ENCODE measurements at regions not wholly inside any gene's neighbourhood (a gene's known extent, or its start where the extent isn't known, plus 50 kb on each side); places are given as distances from the start of the nearest gene placed in this dataset.
"Not testable (repeated sequence)": the region's sequence is repeated elsewhere in the genome, so short reads cannot be mapped to it uniquely, and the experiment has no call there.

DNA sequence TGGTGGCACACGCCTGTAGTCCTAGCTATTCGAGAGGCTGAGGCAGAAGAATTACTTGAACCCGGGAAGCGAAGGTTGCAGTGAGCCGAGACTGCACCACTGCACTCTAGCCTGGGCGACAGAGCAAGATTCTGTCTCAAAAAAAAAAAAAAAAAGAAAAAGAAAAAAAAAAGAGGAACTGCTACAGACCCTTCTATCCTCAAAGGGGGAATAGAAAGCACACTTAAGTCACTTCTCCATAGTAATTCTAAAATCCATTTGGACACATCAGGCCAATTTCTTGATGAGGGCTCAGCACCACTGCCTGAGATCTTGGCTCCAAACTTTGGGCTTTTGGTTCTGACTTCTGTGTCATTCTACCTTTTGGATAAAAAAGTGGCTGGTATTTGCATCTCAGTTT is 694.6 kb downstream of the MTRR start:
- H3K27ac Mint-ChIP-seq, H3K4me3 Mint-ChIP-seq, H3K4me1 Mint-ChIP-seq, ATAC-seq, DNase-seq, H3K9me3 Mint-ChIP-seq, H3K27me3 Mint-ChIP-seq: not testable (repeated sequence)

GRCh38 chr5:8568858-8569257 is 699.9 kb downstream of the MTRR start:
- H3K4me1 Mint-ChIP-seq = no peaks in the 10 kb centered on the region
- H3K4me3 Mint-ChIP-seq = no peak overlapping the region
- DNase-seq (no peak), ATAC-seq (no peak)
- peaks cover 0 to 4% of the 10 kb centered on the region in 2 donors for H3K9me3 Mint-ChIP-seq
- H3K27ac Mint-ChIP-seq = no peak overlapping the region
- H3K27me3 Mint-ChIP-seq = no peaks in the 10 kb centered on the region

GRCh38 chr5:8570528-8570927 is 701.6 kb downstream of the MTRR start:
- no peak for ATAC-seq
- Mint-ChIP-seq H3K27ac (no peak overlapping the region), H3K9me3 (peaks cover 2 to 4% of the 10 kb centered on the region in 2 donors), H3K27me3 (no peaks in the 10 kb centered on the region), H3K4me3 (no peak overlapping the region), H3K4me1 (no peaks in the 10 kb centered on the region)
- no peak for DNase-seq

DNA sequence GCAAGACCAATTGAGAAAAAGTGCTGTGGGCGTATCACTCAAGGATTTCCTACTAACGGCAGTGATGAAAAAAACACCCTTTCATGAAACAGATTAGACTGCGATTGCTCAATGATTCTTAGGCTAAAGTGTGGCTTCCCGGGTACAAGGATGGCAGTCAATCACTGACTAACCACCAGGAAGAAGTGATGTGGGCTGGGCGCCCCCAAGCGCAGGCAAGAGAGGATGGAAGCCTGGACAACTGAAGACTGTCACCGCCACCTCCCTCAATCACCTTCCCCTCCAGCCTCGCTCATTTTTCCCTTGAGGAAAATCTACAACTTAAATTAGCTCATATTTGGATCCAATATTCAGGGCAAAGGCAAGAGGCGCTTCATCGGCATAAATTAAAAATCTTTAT is 707.2 kb downstream of the MTRR start:
- Mint-ChIP-seq H3K4me3 (no peak overlapping the region), H3K27ac (no peak overlapping the region), H3K4me1 (no peaks in the 10 kb centered on the region), H3K9me3 (peaks cover 0 to 11% of the 10 kb centered on the region in 2 donors), H3K27me3 (no peaks in the 10 kb centered on the region)
- ATAC-seq = no peak
- DNase-seq = no peak

DNA sequence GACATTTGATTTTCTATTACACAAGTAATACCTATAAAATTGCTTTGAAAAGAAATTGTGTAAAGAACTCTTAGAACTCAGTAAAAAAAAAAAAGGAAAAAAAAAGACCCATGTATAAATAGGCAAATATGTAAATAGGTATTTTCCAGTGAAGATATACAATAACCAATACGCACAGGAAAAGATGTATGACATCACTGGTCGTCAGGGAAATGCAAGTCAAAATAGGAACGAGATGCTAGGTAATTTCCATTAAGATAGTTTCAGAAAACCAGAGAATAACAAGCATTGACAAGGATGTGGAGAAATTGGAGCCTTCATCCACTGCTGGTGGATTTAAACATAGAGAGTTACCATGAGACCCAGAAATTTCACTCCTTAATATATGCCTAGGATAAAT is 708.8 kb downstream of the MTRR start:
- DNase-seq (no peak), ATAC-seq (no peak)
- H3K4me3 Mint-ChIP-seq = no peak overlapping the region

GRCh38 chr5:8580298-8580697 is 711.4 kb downstream of the MTRR start:
- Mint-ChIP-seq H3K27me3 (no peaks in the 10 kb centered on the region), H3K9me3 (peaks cover 0 to 24% of the 10 kb centered on the region in 2 donors), H3K4me3 (no peak overlapping the region), H3K4me1 (no peaks in the 10 kb centered on the region), H3K27ac (no peak overlapping the region)
- DNase-seq (no peak), ATAC-seq (no peak)

More for the DNA sequence above, 708.8 kb downstream of the MTRR start:
- Mint-ChIP-seq H3K27ac (no peak overlapping the region), H3K9me3 (peaks cover 0 to 17% of the 10 kb centered on the region in 2 donors), H3K27me3 (no peaks in the 10 kb centered on the region), H3K4me1 (no peaks in the 10 kb centered on the region)

DNA sequence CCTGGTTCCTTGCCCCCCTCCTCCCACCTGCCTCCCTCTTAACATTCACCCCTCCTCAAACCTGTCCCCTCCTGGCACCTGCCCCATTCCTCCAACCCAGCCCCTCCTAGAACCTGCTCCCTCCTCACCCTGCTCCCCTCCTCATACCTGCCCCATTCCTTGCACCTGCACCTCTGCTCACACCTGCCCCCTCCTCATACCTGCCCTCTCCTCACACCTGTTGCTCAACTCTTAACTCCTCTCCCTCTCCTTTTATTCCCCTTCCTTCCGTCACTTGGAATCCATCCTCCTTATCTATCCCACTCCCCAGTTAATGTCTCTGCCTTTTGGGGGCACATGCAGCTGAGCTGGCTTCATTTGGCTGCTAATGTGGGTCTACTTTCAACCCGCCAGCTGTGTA is 712.1 kb downstream of the MTRR start:
- H3K27ac Mint-ChIP-seq = no peak overlapping the region
- DNase-seq = no peak
- peaks cover 0 to 17% of the 10 kb centered on the region in 2 donors for H3K9me3 Mint-ChIP-seq
- no peaks in the 10 kb centered on the region for H3K4me1 Mint-ChIP-seq
- peak; percentile 26 for ATAC-seq
- H3K27me3 Mint-ChIP-seq = no peaks in the 10 kb centered on the region
- no peak overlapping the region for H3K4me3 Mint-ChIP-seq

DNA sequence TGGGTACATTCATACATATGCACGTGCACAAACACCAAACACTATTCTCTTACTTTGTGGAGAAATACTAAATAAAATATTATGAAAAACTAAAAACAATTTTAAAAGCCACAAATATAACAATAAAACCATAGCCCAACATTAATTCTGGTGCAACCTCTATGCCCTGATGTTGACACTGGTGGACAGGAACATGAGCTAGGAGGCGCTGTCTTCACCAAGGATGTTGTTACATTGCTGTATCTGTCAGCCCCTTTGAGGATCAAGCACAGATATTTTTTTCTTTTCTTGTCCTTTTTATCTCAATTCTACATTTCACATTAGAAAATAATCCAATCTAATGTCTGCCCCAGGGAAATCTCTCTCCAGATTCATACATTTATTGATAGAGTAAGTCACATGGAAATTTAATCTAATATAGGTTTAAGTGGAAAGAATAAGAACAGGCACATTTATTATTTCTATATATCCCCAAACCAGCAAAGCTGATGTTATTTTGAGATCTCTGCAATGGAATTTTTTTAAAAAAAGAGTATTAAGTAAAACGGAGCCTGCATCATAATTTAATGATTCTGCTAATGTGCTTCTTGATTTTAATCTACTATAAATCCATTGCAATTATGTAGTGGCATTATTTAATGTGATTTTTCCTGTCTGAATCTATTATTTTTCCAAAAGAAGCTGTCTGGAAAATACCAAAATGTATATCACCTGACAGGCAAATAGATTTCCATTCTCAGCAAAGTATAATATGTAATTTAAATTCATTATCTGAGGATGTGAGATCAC is 716.5 kb downstream of the MTRR start:
- Mint-ChIP-seq H3K4me3 (no peak overlapping the region), H3K4me1 (no peaks in the 10 kb centered on the region), H3K9me3 (peaks cover 0 to 16% of the 10 kb centered on the region in 2 donors), H3K27me3 (no peaks in the 10 kb centered on the region), H3K27ac (no peak overlapping the region)
- ATAC-seq = no peak
- DNase-seq = no peak

- H3K27me3 Mint-ChIP-seq = no peaks in the 10 kb centered on the region
- no peak overlapping the region for H3K4me3 Mint-ChIP-seq
- H3K9me3 Mint-ChIP-seq = no peaks in the 10 kb centered on the region
- ATAC-seq = no peak
- DNase-seq = no peak
- H3K27ac Mint-ChIP-seq = no peak overlapping the region
- H3K4me1 Mint-ChIP-seq = no peaks in the 10 kb centered on the region
These were observed 722.0 kb downstream of the MTRR start for GRCh38 chr5:8590959-8591358.

DNA sequence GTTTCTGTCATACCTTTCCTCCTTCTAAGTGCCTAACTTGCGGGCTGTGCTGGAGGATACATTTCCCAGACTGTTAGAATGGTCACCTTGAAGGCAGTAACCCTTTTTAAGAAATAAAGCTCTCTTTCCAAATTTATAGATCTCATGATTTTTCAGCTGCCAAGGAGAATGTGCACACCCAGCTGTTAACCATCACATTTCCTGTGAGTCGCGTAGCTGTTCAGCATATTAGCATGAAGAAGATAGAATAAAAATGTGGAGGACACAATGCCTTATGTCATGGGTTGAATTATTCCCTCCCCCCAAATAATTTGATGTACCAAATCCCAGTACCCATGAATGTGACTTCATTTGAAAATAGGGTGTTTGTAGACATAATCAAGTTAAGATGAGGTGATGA is 729.4 kb downstream of the MTRR start:
- Mint-ChIP-seq H3K27me3 (no peaks in the 10 kb centered on the region), H3K9me3 (no peaks in the 10 kb centered on the region), H3K4me3 (no peak overlapping the region), H3K4me1 (no peaks in the 10 kb centered on the region), H3K27ac (no peak overlapping the region)
- DNase-seq (no peak), ATAC-seq (no peak)

- H3K4me3 Mint-ChIP-seq = no peak overlapping the region
These were observed 730.0 kb downstream of the MTRR start for GRCh38 chr5:8598996-8599395.

GRCh38 chr5:8600843-8601242 is 731.9 kb downstream of the MTRR start:
- no peak for ATAC-seq
- no peaks in the 10 kb centered on the region for H3K9me3 Mint-ChIP-seq
- no peaks in the 10 kb centered on the region for H3K4me1 Mint-ChIP-seq
- H3K27me3 Mint-ChIP-seq = no peaks in the 10 kb centered on the region
- DNase-seq = no peak
- no peak overlapping the region for H3K27ac Mint-ChIP-seq
- H3K4me3 Mint-ChIP-seq = no peak overlapping the region

More at GRCh38 chr5:8598996-8599395, 730.0 kb downstream of the MTRR start:
- DNase-seq = no peak
- Mint-ChIP-seq H3K27ac (no peak overlapping the region), H3K4me1 (no peaks in the 10 kb centered on the region), H3K9me3 (no peaks in the 10 kb centered on the region), H3K27me3 (no peaks in the 10 kb centered on the region)
- no peak for ATAC-seq

- H3K9me3 Mint-ChIP-seq = no peaks in the 10 kb centered on the region
- no peak overlapping the region for H3K27ac Mint-ChIP-seq
These were observed 732.9 kb downstream of the MTRR start for GRCh38 chr5:8601831-8602354.

GRCh38 chr5:8606231-8606630 is 737.3 kb downstream of the MTRR start:
- Mint-ChIP-seq H3K27ac (no peak overlapping the region), H3K4me1 (no peaks in the 10 kb centered on the region), H3K27me3 (no peaks in the 10 kb centered on the region), H3K9me3 (no peaks in the 10 kb centered on the region), H3K4me3 (no peak overlapping the region)
- ATAC-seq (no peak), DNase-seq (no peak)

More at GRCh38 chr5:8601831-8602354, 732.9 kb downstream of the MTRR start:
- Mint-ChIP-seq H3K4me3 (no peak overlapping the region), H3K4me1 (no peaks in the 10 kb centered on the region), H3K27me3 (no peaks in the 10 kb centered on the region)
- DNase-seq (no peak), ATAC-seq (no peak)

DNA sequence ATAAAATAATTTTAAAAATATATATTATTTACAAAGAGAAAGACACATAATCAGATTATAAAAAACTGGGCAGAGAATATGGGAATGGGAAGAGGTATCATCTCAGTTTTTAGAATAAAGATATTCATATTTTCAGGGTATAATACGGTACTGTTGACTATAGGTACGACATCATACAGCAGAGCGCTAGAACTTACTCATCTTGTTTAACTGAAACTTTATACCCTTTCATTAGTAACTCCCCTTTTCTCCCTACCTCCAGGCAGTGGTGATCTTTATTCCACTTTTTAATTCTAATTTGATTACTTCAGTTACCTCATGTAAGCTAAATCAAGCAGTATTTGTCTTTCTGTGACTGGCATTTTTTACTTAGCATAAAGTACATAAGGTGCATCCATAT is 742.1 kb downstream of the MTRR start:
- H3K27ac Mint-ChIP-seq = no peak overlapping the region
- no peak for ATAC-seq
- H3K27me3 Mint-ChIP-seq = no peaks in the 10 kb centered on the region
- no peaks in the 10 kb centered on the region for H3K4me1 Mint-ChIP-seq
- DNase-seq = no peak
- H3K9me3 Mint-ChIP-seq = peaks cover 13 to 15% of the 10 kb centered on the region in 2 donors
- H3K4me3 Mint-ChIP-seq = no peak overlapping the region

- Mint-ChIP-seq H3K4me3 (no peak overlapping the region), H3K27ac (no peak overlapping the region), H3K9me3 (peaks cover 13 to 15% of the 10 kb centered on the region in 2 donors), H3K27me3 (no peaks in the 10 kb centered on the region), H3K4me1 (no peaks in the 10 kb centered on the region)
- no peak for ATAC-seq
- no peak for DNase-seq
These were observed 744.2 kb downstream of the MTRR start for GRCh38 chr5:8613078-8613685.

Measured in stimulated activated naive CD8-positive, alpha-beta T cell treated with anti-CD3 and anti-CD28 coated beads, Interleukin-15, amount 100 ng/mL, for 72 hours (primary cell).